Stimulated activated naive B cell treated with anti-CD40 and anti-IgM and Interleukin-4, amounts not matched to agents 10 μg/mL and 1 μg/mL and 100 μg/mL, for 72 hours (primary cell): ENCODE measurements at regions not wholly inside any gene's neighbourhood (a gene's known extent, or its start where the extent isn't known, plus 50 kb on each side); places are given as distances from the start of the nearest gene placed in this dataset.

Experiments used
- ATAC-seq, 2 donors: fragments of 150-1000 bp; cut with Tn5 transposase; replicated peaks; 2 replicates each; pipeline ENCODE4 v1.10.0; 2021; ENCODE audit warnings: moderate library complexity in 1 of 2
- DNase-seq: peaks from one replicate; pipeline ENCODE4 v3.0.0; 2021
- H3K27ac Mint-ChIP-seq: one replicate; pipeline ENCODE4 v1.8.0; 2022; ENCODE audit warnings: mild to moderate bottlenecking, mixed read lengths
- H3K27me3 Mint-ChIP-seq, 2 donors: one replicate each; pipeline ENCODE4 v1.8.0; 2022; ENCODE audit warnings: mixed read lengths in 2 of 2
- H3K36me3 Mint-ChIP-seq, 2 donors: one replicate each; pipeline ENCODE4 v1.8.0; 2022; ENCODE audit warnings: mixed read lengths in 2 of 2, mild to moderate bottlenecking in 1 of 2
- H3K4me1 Mint-ChIP-seq, 2 donors: one replicate each; pipeline ENCODE4 v1.8.0; 2022; ENCODE audit warnings: mixed read lengths in 2 of 2, mild to moderate bottlenecking in 1 of 2
- H3K4me3 Mint-ChIP-seq, 2 donors: one replicate each; pipeline ENCODE4 v1.8.0; 2022; ENCODE audit warnings: mild to moderate bottlenecking in 2 of 2, mixed read lengths in 2 of 2, moderate library complexity in 1 of 2
- H3K9me3 Mint-ChIP-seq, 2 donors: one replicate each; pipeline ENCODE4 v1.8.0; 2022; ENCODE audit warnings: mixed read lengths in 2 of 2, mild to moderate bottlenecking in 1 of 2

GRCh38 chr20:16975682-16976081 lies 227.5 kb downstream of the OTOR start:
- Mint-ChIP-seq H3K9me3 (peaks cover 0 to 5% of the 10 kb centered on the region in 2 donors), H3K4me1 (no peaks in the 10 kb centered on the region), H3K27me3 (no peaks in the 10 kb centered on the region), H3K4me3 (no peak overlapping the region), H3K36me3 (no peaks in the 10 kb centered on the region), H3K27ac (no peak overlapping the region)
- ATAC-seq (no peak), DNase-seq (no peak)

GRCh38 chr20:16978497-16978896 lies 230.3 kb downstream of the OTOR start:
- DNase-seq (no peak), ATAC-seq (no peak)
- Mint-ChIP-seq H3K9me3 (peaks cover 0 to 5% of the 10 kb centered on the region in 2 donors), H3K4me1 (no peaks in the 10 kb centered on the region), H3K27me3 (no peaks in the 10 kb centered on the region), H3K4me3 (no peak overlapping the region), H3K36me3 (no peaks in the 10 kb centered on the region), H3K27ac (no peak overlapping the region)

- no peak overlapping the region for H3K4me3 Mint-ChIP-seq
- H3K36me3 Mint-ChIP-seq: no peaks in the 10 kb centered on the region
- ATAC-seq: no peak
- no peak for DNase-seq
- no peaks in the 10 kb centered on the region for H3K27me3 Mint-ChIP-seq
- peaks cover 0 to 4% of the 10 kb centered on the region in 2 donors for H3K9me3 Mint-ChIP-seq
- no peak overlapping the region for H3K27ac Mint-ChIP-seq
- no peaks in the 10 kb centered on the region for H3K4me1 Mint-ChIP-seq
Measured at GRCh38 chr20:16982091-16982726, 234.1 kb downstream of the OTOR start.

- no peaks in the 10 kb centered on the region for H3K36me3 Mint-ChIP-seq
- no peak for DNase-seq
- no peaks in the 10 kb centered on the region for H3K27me3 Mint-ChIP-seq
- no peak for ATAC-seq
- H3K27ac Mint-ChIP-seq: no peak overlapping the region
- H3K4me3 Mint-ChIP-seq: no peak overlapping the region
- H3K9me3 Mint-ChIP-seq: no peaks in the 10 kb centered on the region
- no peaks in the 10 kb centered on the region for H3K4me1 Mint-ChIP-seq
Measured at GRCh38 chr20:16984481-16984880, 236.3 kb downstream of the OTOR start.

- no peaks in the 10 kb centered on the region for H3K9me3 Mint-ChIP-seq
- no peak for ATAC-seq
- H3K27ac Mint-ChIP-seq: no peak overlapping the region
- no peak for DNase-seq
- no peaks in the 10 kb centered on the region for H3K36me3 Mint-ChIP-seq
- H3K4me3 Mint-ChIP-seq: no peak overlapping the region
- no peaks in the 10 kb centered on the region for H3K27me3 Mint-ChIP-seq
- H3K4me1 Mint-ChIP-seq: no peaks in the 10 kb centered on the region
Measured at GRCh38 chr20:17003170-17003870, 223.5 kb upstream of the PCSK2 start.

- H3K27me3 Mint-ChIP-seq: no peaks in the 10 kb centered on the region
- no peak for DNase-seq
- no peaks in the 10 kb centered on the region for H3K9me3 Mint-ChIP-seq
- no peak overlapping the region for H3K27ac Mint-ChIP-seq
- H3K4me1 Mint-ChIP-seq: no peaks in the 10 kb centered on the region
- H3K4me3 Mint-ChIP-seq: no peak overlapping the region
- ATAC-seq: no peak
- no peaks in the 10 kb centered on the region for H3K36me3 Mint-ChIP-seq
Measured at GRCh38 chr20:17010181-17010580, 216.7 kb upstream of the PCSK2 start.

- Mint-ChIP-seq H3K27ac (no peak overlapping the region), H3K9me3 (no peaks in the 10 kb centered on the region), H3K4me3 (no peak overlapping the region), H3K27me3 (no peaks in the 10 kb centered on the region), H3K36me3 (no peaks in the 10 kb centered on the region), H3K4me1 (no peaks in the 10 kb centered on the region)
- ATAC-seq: no peak
- DNase-seq: no peak
Measured at GRCh38 chr20:17012546-17013226, 214.2 kb upstream of the PCSK2 start.

GRCh38 chr20:17014217-17014616 lies 212.6 kb upstream of the PCSK2 start:
- no peaks in the 10 kb centered on the region for H3K36me3 Mint-ChIP-seq
- DNase-seq: no peak
- H3K9me3 Mint-ChIP-seq: no peaks in the 10 kb centered on the region
- no peak for ATAC-seq
- no peaks in the 10 kb centered on the region for H3K27me3 Mint-ChIP-seq
- H3K27ac Mint-ChIP-seq: no peak overlapping the region
- no peak overlapping the region for H3K4me3 Mint-ChIP-seq
- no peaks in the 10 kb centered on the region for H3K4me1 Mint-ChIP-seq

GRCh38 chr20:17014756-17015366 lies 212.0 kb upstream of the PCSK2 start:
- Mint-ChIP-seq H3K4me3 (no peak overlapping the region), H3K36me3 (no peaks in the 10 kb centered on the region), H3K9me3 (no peaks in the 10 kb centered on the region), H3K27me3 (no peaks in the 10 kb centered on the region), H3K27ac (no peak overlapping the region), H3K4me1 (no peaks in the 10 kb centered on the region)
- DNase-seq (no peak), ATAC-seq (no peak)

GRCh38 chr20:17017232-17017631 lies 209.6 kb upstream of the PCSK2 start:
- Mint-ChIP-seq H3K4me3 (no peak overlapping the region), H3K27ac (no peak overlapping the region), H3K36me3 (no peaks in the 10 kb centered on the region), H3K27me3 (no peaks in the 10 kb centered on the region), H3K9me3 (peaks cover 0 to 2% of the 10 kb centered on the region in 2 donors), H3K4me1 (no peaks in the 10 kb centered on the region)
- no peak for DNase-seq
- ATAC-seq: no peak

GRCh38 chr20:17021481-17021880 lies 205.4 kb upstream of the PCSK2 start:
- peaks cover 0 to 5% of the 10 kb centered on the region in 2 donors for H3K9me3 Mint-ChIP-seq
- no peaks in the 10 kb centered on the region for H3K4me1 Mint-ChIP-seq
- no peak for ATAC-seq
- no peak overlapping the region for H3K27ac Mint-ChIP-seq
- no peaks in the 10 kb centered on the region for H3K27me3 Mint-ChIP-seq
- no peak for DNase-seq
- no peak overlapping the region for H3K4me3 Mint-ChIP-seq
- no peaks in the 10 kb centered on the region for H3K36me3 Mint-ChIP-seq

GRCh38 chr20:17023036-17023435 lies 203.8 kb upstream of the PCSK2 start:
- Mint-ChIP-seq H3K27me3 (no peaks in the 10 kb centered on the region), H3K4me1 (no peaks in the 10 kb centered on the region), H3K27ac (no peak overlapping the region), H3K4me3 (no peak overlapping the region), H3K9me3 (peaks cover 7 to 13% of the 10 kb centered on the region in 2 donors), H3K36me3 (no peaks in the 10 kb centered on the region)
- no peak for ATAC-seq
- no peak for DNase-seq

GRCh38 chr20:17023806-17024205 lies 203.0 kb upstream of the PCSK2 start:
- no peak for DNase-seq
- Mint-ChIP-seq H3K4me3 (no peak overlapping the region), H3K4me1 (no peaks in the 10 kb centered on the region), H3K27me3 (no peaks in the 10 kb centered on the region), H3K36me3 (no peaks in the 10 kb centered on the region), H3K9me3 (peaks cover 8 to 13% of the 10 kb centered on the region in 2 donors), H3K27ac (no peak overlapping the region)
- ATAC-seq: no peak

- Mint-ChIP-seq H3K4me3 (no peak overlapping the region), H3K27me3 (no peaks in the 10 kb centered on the region), H3K36me3 (no peaks in the 10 kb centered on the region), H3K4me1 (no peaks in the 10 kb centered on the region), H3K9me3 (peaks cover 8 to 13% of the 10 kb centered on the region in 2 donors), H3K27ac (no peak overlapping the region)
- ATAC-seq (no peak), DNase-seq (no peak)
Measured at GRCh38 chr20:17024513-17025119, 202.2 kb upstream of the PCSK2 start.
